ENCODE measurements at regions not wholly inside any gene's neighbourhood (a gene's known extent, or its start where the extent isn't known, plus 50 kb on each side); places are given as distances from the start of the nearest gene placed in this dataset.

- Histone ChIP-seq H4K5ac (ENCODE audit: low read depth, low read length) (no peak overlapping the region), H3K56ac (ENCODE audit: extremely low read depth, insufficient read depth, low read length) (no peak overlapping the region), H2AK5ac (ENCODE audit: low read depth, low read length) (no peak overlapping the region), H3K27me3 (ENCODE audit: control insufficient read depth, insufficient read depth, low read length) (no peaks in the 10 kb centered on the region), H3K23ac (ENCODE audit: low read depth, low read length) (no peak overlapping the region), H3K4ac (ENCODE audit: low read depth, low read length) (no peak overlapping the region), H2BK20ac (ENCODE audit: low read depth, low read length) (no peak overlapping the region), H4K8ac (ENCODE audit: low read depth in 2 of 2, low read length in 2 of 2) (no peak overlapping the region), H3K9me1 (ENCODE audit: insufficient read depth, low read length) (0 out of 2 replicates have a peak, but pooled peaks cover 3% of the 10 kb centered on the region), H2BK15ac (ENCODE audit: low read depth, low read length) (no peak overlapping the region), H2AFZ (replicated peaks; ENCODE audit: low read length, poor library complexity) (no peak overlapping the region), H2BK120ac (ENCODE audit: low read depth, low read length) (no peak overlapping the region), H2BK5ac (ENCODE audit: low read depth, low read length, poor library complexity, severe bottlenecking) (no peak overlapping the region), H3K9me3 (ENCODE audit: control insufficient read depth, insufficient read depth, low read length) (no peaks in the 10 kb centered on the region; the same call in 1 of the 2 replicates), H3K4me1 (ENCODE audit: control insufficient read depth, insufficient read depth, low read length) (peaks cover 2% of the 10 kb centered on the region), H3K79me1 (ENCODE audit: low read depth in 1 of 2, low read length in 2 of 2) (no peaks in the 10 kb centered on the region), H2AK9ac (replicated peaks; ENCODE audit: low read depth, low read length, poor library complexity) (no peak overlapping the region), H3K36me3 (ENCODE audit: control insufficient read depth, insufficient read depth, low read length) (no peaks in the 10 kb centered on the region), H3K4me3 (ENCODE audit: insufficient read depth, low read depth, low read length) (no peak overlapping the region), H3K4me2 (ENCODE audit: low read depth, low read length) (no peak overlapping the region), H3K18ac (ENCODE audit: low read depth, low read length) (no peak overlapping the region), H3K27ac (ENCODE audit: insufficient read depth, low read length) (no peak overlapping the region), H3K9ac (ENCODE audit: low read depth, low read length) (no peak overlapping the region), H4K91ac (ENCODE audit: insufficient read depth, low read depth, low read length) (no peak overlapping the region), H4K20me1 (ENCODE audit: insufficient read depth, low read length) (no peaks in the 10 kb centered on the region), H3K14ac (replicated peaks; ENCODE audit: low read depth, low read length) (no peak overlapping the region)
- DNase-seq (no peak), ATAC-seq (ENCODE audit: low read depth) (no peak)
- dilution Hi-C loops (cut with HindIII; ENCODE audit: low sequenced_read_pairs, unreplicated experiment): no loop called here
- no TSS peak for BruUV-seq (replicated peaks)
- ChIA-PET CTCF (interaction anchor here (0.7 kb wide), 1 partner anchor 8 kb away, joined by 3 read pairs; no protein-coding TSS in a partner anchor), POLR2A (ENCODE audit: unreplicated experiment) (interaction anchor here (0.6 kb wide), 1 partner anchor 167 kb away, joined by 4 read pairs; the partner anchor contains the start of gene FAT1)
- TF ChIP-seq FOS (IDR thresholded peaks at IDR 0.05; ENCODE audit: low read depth, low read length): no peak
- in situ Hi-C loops (cut with MboI; ENCODE audit: low sequenced_read_pairs): no loop called here
- intact Hi-C loops (cut with micrococcal nuclease): no loop called here
- WGBS, 2 experiments (ENCODE audit: extremely low coverage in 2 of 2, insufficient read length in 1 of 2): 98% methylated on average over 23 of the region's 46 CpGs; no CpG with 5 or more reads in 1 of the 2 experiments
Observed at GRCh38 chr4:186889876-186890643, 166.4 kb upstream of the FAT1 start.
